K562 (cell line): ENCODE measurements at regions not wholly inside any gene's neighbourhood (a gene's known extent, or its start where the extent isn't known, plus 50 kb on each side); places are given as distances from the start of the nearest gene placed in this dataset.

Experiments used
- CREBBP ChIP-seq: IDR thresholded peaks from one replicate; pipeline ENCODE4 v1.6.1; 2012; ENCODE audit warnings: low read depth, mild to moderate bottlenecking, control low read depth, inconsistent platforms, low read length
- FOXM1 ChIP-seq, 2 experiments: fragments of 450-650 bp in 1 of 2; sonication (generic) in 1 of 2; formaldehyde crosslinking in 1 of 2; IDR thresholded peaks; 2 replicates each; pipeline versions ENCODE4 v1.6.1 to v1.9.0; 2017 to 2022; ENCODE audit warnings: low read depth in 2 of 2, mild to moderate bottlenecking in 2 of 2, missing genetic modification reagents in 1 of 2, moderate library complexity in 1 of 2
- HNRNPLL ChIP-seq: fragments of 200-400 bp; formaldehyde crosslinking; IDR thresholded peaks from 2 replicates; pipeline ENCODE4 v1.6.1; 2017; ENCODE audit warnings: low read length, low read depth, mild to moderate bottlenecking; ENCODE audit not compliant: poor library complexity, severe bottlenecking
- KAT2B ChIP-seq: IDR thresholded peaks from one replicate; pipeline ENCODE4 v1.6.1; 2012; ENCODE audit warnings: low read depth, mild to moderate bottlenecking, control low read depth, inconsistent platforms, low read length, moderate library complexity
- KAT8 ChIP-seq: fragments of 450-650 bp; IDR thresholded peaks from 2 replicates; pipeline ENCODE4 v1.6.1; 2016; ENCODE audit warnings: low read depth, mild to moderate bottlenecking
- KLF16 ChIP-seq: IDR thresholded peaks from 2 replicates; pipeline ENCODE4 v1.6.1; 2016; ENCODE audit warnings: antibody characterized with exemption
- MAFK ChIP-seq: IDR thresholded peaks from 2 replicates; pipeline ENCODE4 v1.6.1; 2011; ENCODE audit warnings: low read length, improper control_type of control experiment
- XRCC3 ChIP-seq: fragments of 450-650 bp; IDR thresholded peaks from 2 replicates; pipeline ENCODE4 v1.6.1; 2017; ENCODE audit warnings: mild to moderate bottlenecking, moderate library complexity
- YY1 ChIP-seq, 3 experiments: IDR thresholded peaks; 2 replicates each; pipeline ENCODE4 v1.6.1; 2011; ENCODE audit warnings: low read length in 2 of 3, mild to moderate bottlenecking in 2 of 3, moderate library complexity in 2 of 3, borderline replicate concordance in 1 of 3, control low read depth in 1 of 3, low read depth in 1 of 3; ENCODE audit not compliant: insufficient read depth in 3 of 3, insufficient replicate concordance in 2 of 3, control insufficient read depth in 1 of 3, insufficient read length in 1 of 3; ENCODE audit errors: extremely low read depth in 1 of 3
- ZNF165 ChIP-seq: fragments of 250-450 bp; sonication (Bioruptor Pico); IDR thresholded peaks from 2 replicates; pipeline ENCODE4 v1.4.0; 2020; ENCODE audit warnings: borderline replicate concordance
- ZSCAN29 ChIP-seq: fragments of 450-650 bp; IDR thresholded peaks from 2 replicates; pipeline ENCODE4 v1.6.1; 2017
- TF ChIP-seq, protein P1 (sequence below): conservative IDR thresholded peaks from 2 replicates; pipeline ENCODE4 v1.6.1; 2011; ENCODE audit warnings: low read depth, mild to moderate bottlenecking, low read length; ENCODE audit not compliant: control insufficient read depth

DNA sequence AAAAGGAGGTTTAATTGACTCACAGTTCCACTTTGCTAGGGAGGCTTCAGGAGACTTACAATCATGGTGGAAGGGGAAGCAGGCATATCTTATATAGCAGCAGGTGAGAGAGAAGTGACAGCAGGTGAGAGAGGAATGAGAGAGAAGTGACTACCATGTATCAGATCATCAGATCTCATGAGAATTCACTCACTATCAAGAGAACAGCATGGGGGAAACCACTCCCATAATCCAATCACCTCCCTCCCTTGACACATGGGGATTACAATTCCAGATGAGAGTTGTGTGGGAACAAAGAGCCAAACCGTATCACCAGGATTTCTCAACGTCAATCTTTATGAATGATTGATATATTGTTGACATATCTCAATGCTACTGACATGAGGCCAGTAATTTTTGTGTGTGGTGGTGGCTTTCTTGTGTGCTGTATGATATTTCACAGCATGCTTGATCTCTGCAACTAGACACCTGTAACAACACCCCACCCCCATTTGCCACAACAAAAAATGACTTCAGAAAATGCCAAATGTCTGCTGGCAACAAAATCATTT lies 1470.9 kb upstream of the SEL1L start:
- TF ChIP-seq XRCC3 (no peak), CREBBP (no peak), FOXM1 (IDR thresholded peaks at IDR 0.05; ENCODE audit: low read depth) (no peak), FOXM1 (CRISPR knock-in tag; IDR thresholded peaks at IDR 0.05; ENCODE audit: low read depth) (no peak), ZSCAN29 (no peak), KLF16 (no peak), ZNF165 (CRISPR knock-in tag) (no peak), KAT8 (no peak), KAT2B (no peak), HNRNPLL (no peak), MAFK (no peak), YY1 (IDR thresholded peaks at IDR 0.05; ENCODE audit: borderline replicate concordance in 1 of 3, control insufficient read depth in 1 of 3, extremely low read depth in 1 of 3, insufficient read depth in 3 of 3, insufficient read length in 1 of 3, insufficient replicate concordance in 2 of 3, low read depth in 1 of 3, low read length in 2 of 3) (no peak)
- TF ChIP-seq, protein P1, sequence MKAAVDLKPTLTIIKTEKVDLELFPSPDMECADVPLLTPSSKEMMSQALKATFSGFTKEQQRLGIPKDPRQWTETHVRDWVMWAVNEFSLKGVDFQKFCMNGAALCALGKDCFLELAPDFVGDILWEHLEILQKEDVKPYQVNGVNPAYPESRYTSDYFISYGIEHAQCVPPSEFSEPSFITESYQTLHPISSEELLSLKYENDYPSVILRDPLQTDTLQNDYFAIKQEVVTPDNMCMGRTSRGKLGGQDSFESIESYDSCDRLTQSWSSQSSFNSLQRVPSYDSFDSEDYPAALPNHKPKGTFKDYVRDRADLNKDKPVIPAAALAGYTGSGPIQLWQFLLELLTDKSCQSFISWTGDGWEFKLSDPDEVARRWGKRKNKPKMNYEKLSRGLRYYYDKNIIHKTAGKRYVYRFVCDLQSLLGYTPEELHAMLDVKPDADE: no peak
